Ammon's horn (tissue), 1 donor: ENCODE measurements at regions not wholly inside any gene's neighbourhood (a gene's known extent, or its start where the extent isn't known, plus 50 kb on each side); places are given as distances from the start of the nearest gene placed in this dataset.
A peak's percentile ranks its signal among the peaks of the same experiment; 100 is the strongest.
"Not testable (repeated sequence)": the region's sequence is repeated elsewhere in the genome, so short reads cannot be mapped to it uniquely, and the experiment has no call there.

Source experiments
- DNase-seq: peaks from one replicate; pipeline ENCODE4 v3.0.0-alpha.2; 2016; ENCODE audit warnings: low spot score

- DNase-seq = no peak
Observed at GRCh38 chr3:16076564-16076963, 97.9 kb upstream of the GALNT15 start.

- not testable (repeated sequence) for DNase-seq
Observed at GRCh38 chr3:16077146-16077545, 97.3 kb upstream of the GALNT15 start.

GRCh38 chr3:16077681-16078080 is 96.8 kb upstream of the GALNT15 start:
- DNase-seq = not testable (repeated sequence)

GRCh38 chr3:16079519-16079918 is 95.0 kb upstream of the GALNT15 start:
- no peak for DNase-seq

GRCh38 chr3:16081661-16082060 is 92.8 kb upstream of the GALNT15 start:
- DNase-seq = no peak

- no peak for DNase-seq
Observed at GRCh38 chr3:16084887-16085286, 89.6 kb upstream of the GALNT15 start.

- no peak for DNase-seq
Observed at GRCh38 chr3:16085410-16085809, 89.1 kb upstream of the GALNT15 start.

- DNase-seq = peak; percentile 92
Observed at GRCh38 chr3:16085884-16086608, 88.4 kb upstream of the GALNT15 start.

GRCh38 chr3:16086690-16087089 is 87.8 kb upstream of the GALNT15 start:
- no peak for DNase-seq

- no peak for DNase-seq
Observed at GRCh38 chr3:16088496-16088895, 86.0 kb upstream of the GALNT15 start.

GRCh38 chr3:16089521-16089920 is 85.0 kb upstream of the GALNT15 start:
- no peak for DNase-seq

GRCh38 chr3:16090024-16090423 is 84.5 kb upstream of the GALNT15 start:
- DNase-seq = no peak

- DNase-seq = no peak
Observed at GRCh38 chr3:16090706-16091105, 83.8 kb upstream of the GALNT15 start.

- DNase-seq = no peak
Observed at GRCh38 chr3:16092923-16093322, 81.6 kb upstream of the GALNT15 start.

- no peak for DNase-seq
Observed at GRCh38 chr3:16101295-16102186, 72.9 kb upstream of the GALNT15 start.

GRCh38 chr3:16102187-16102561 is 72.3 kb upstream of the GALNT15 start:
- no peak for DNase-seq

GRCh38 chr3:16102905-16103364 is 71.5 kb upstream of the GALNT15 start:
- DNase-seq = no peak

GRCh38 chr3:16103472-16103871 is 71.0 kb upstream of the GALNT15 start:
- no peak for DNase-seq

- no peak for DNase-seq
Observed at GRCh38 chr3:16104156-16104555, 70.3 kb upstream of the GALNT15 start.

GRCh38 chr3:16106050-16106449 is 68.4 kb upstream of the GALNT15 start:
- no peak for DNase-seq

- DNase-seq = no peak
Observed at GRCh38 chr3:16108424-16108823, 66.1 kb upstream of the GALNT15 start.

- DNase-seq = no peak
Observed at GRCh38 chr3:16109929-16110328, 64.6 kb upstream of the GALNT15 start.

- no peak for DNase-seq
Observed at GRCh38 chr3:16112910-16113504, 61.5 kb upstream of the GALNT15 start.
